ENCODE measurements at regions not wholly inside any gene's neighbourhood (a gene's known extent, or its start where the extent isn't known, plus 50 kb on each side); places are given as distances from the start of the nearest gene placed in this dataset.

- no peak for DNase-seq
These were observed 254.8 kb downstream of the CDC5L start for GRCh38 chr6:44642349-44642748.

- DNase-seq: peak; percentile 54
These were observed 255.5 kb downstream of the CDC5L start for GRCh38 chr6:44642870-44643522.

GRCh38 chr6:44645276-44645675 is 257.8 kb downstream of the CDC5L start:
- no peak for DNase-seq

GRCh38 chr6:44646355-44646754 is 258.8 kb downstream of the CDC5L start:
- no peak for DNase-seq

- peak; percentile 22 for DNase-seq
These were observed 262.0 kb downstream of the CDC5L start for GRCh38 chr6:44649365-44650025.

- no peak for DNase-seq
These were observed 263.0 kb downstream of the CDC5L start for GRCh38 chr6:44650495-44650894.

- no peak for DNase-seq
These were observed 263.4 kb downstream of the CDC5L start for GRCh38 chr6:44650947-44651346.

- DNase-seq: no peak
These were observed 264.1 kb downstream of the CDC5L start for GRCh38 chr6:44651604-44652003.

- no peak for DNase-seq
These were observed 265.0 kb downstream of the CDC5L start for GRCh38 chr6:44652547-44652946.

- DNase-seq: no peak
These were observed 265.6 kb downstream of the CDC5L start for GRCh38 chr6:44653091-44653490.

- DNase-seq: peak; percentile 21
These were observed 266.3 kb downstream of the CDC5L start for GRCh38 chr6:44653761-44654218.

GRCh38 chr6:44655412-44656342 is 268.2 kb downstream of the CDC5L start:
- DNase-seq: peak; percentile 52

GRCh38 chr6:44656691-44657090 is 269.2 kb downstream of the CDC5L start:
- no peak for DNase-seq

- DNase-seq: no peak
These were observed 269.8 kb downstream of the CDC5L start for GRCh38 chr6:44657206-44657819.

GRCh38 chr6:44658571-44658970 is 271.1 kb downstream of the CDC5L start:
- no peak for DNase-seq

- DNase-seq: no peak
These were observed 272.2 kb downstream of the CDC5L start for GRCh38 chr6:44659726-44660125.

- DNase-seq: no peak
These were observed 273.2 kb downstream of the CDC5L start for GRCh38 chr6:44660561-44661220.

- DNase-seq: no peak
These were observed 273.9 kb downstream of the CDC5L start for GRCh38 chr6:44661221-44662008.

- DNase-seq: no peak
These were observed 275.1 kb downstream of the CDC5L start for GRCh38 chr6:44662461-44663121.

GRCh38 chr6:44663860-44664634 is 276.5 kb downstream of the CDC5L start:
- no peak for DNase-seq
